ENCODE measurements at regions not wholly inside any gene's neighbourhood (a gene's known extent, or its start where the extent isn't known, plus 50 kb on each side); places are given as distances from the start of the nearest gene placed in this dataset.
"Not testable (repeated sequence)": the region's sequence is repeated elsewhere in the genome, so short reads cannot be mapped to it uniquely, and the experiment has no call there.

DNA sequence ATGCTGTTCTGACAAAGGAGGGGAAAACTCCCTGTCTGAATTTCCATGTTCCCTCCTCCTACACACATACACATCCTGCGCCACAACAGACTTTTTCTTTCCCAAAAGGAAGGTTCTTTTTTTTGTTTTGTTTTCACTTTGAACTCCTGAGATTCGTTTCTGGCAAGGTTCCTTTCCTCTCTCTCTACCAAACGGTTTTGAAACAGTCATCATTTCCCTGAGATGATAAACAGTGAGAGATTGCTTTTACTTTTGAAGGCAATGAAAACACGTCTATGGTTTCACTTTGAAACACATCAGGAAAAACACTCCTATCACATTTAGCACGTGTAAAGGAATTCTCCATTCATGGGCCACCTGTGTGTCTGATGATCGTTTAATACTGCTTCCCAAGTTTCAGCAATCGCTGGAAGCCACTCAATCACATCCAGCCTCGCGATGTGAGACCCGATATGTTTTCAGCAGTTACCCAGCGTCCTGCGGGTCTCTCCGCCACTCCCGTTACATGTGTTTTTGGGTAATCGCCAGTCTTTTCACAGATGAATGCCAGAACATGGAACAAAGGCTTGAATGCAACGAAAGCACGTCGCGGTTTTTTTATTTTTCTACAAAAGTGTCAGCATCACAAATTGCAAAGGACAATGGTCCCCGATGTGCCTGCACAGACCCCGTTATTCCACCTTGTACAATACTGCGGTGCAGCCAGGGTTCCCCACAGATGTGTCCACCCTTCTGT lies 62.8 kb upstream of the CUX1 start:
- TF ChIP-seq, protein P1, sequence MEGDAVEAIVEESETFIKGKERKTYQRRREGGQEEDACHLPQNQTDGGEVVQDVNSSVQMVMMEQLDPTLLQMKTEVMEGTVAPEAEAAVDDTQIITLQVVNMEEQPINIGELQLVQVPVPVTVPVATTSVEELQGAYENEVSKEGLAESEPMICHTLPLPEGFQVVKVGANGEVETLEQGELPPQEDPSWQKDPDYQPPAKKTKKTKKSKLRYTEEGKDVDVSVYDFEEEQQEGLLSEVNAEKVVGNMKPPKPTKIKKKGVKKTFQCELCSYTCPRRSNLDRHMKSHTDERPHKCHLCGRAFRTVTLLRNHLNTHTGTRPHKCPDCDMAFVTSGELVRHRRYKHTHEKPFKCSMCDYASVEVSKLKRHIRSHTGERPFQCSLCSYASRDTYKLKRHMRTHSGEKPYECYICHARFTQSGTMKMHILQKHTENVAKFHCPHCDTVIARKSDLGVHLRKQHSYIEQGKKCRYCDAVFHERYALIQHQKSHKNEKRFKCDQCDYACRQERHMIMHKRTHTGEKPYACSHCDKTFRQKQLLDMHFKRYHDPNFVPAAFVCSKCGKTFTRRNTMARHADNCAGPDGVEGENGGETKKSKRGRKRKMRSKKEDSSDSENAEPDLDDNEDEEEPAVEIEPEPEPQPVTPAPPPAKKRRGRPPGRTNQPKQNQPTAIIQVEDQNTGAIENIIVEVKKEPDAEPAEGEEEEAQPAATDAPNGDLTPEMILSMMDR (IDR thresholded peaks at IDR 0.05; ENCODE audit: low read depth, low read length) = no peak
- peak overlapping the region; percentile 66 for H3K4me3 ChIP-seq (ENCODE audit: low read depth, low read length)

GRCh38 chr7:101757879-101758278 lies 59.5 kb upstream of the CUX1 start:
- TF ChIP-seq, protein P1 (IDR thresholded peaks at IDR 0.05; ENCODE audit: low read depth, low read length) = no peak
- no peak overlapping the region for H3K4me3 ChIP-seq (ENCODE audit: low read depth, low read length)

DNA sequence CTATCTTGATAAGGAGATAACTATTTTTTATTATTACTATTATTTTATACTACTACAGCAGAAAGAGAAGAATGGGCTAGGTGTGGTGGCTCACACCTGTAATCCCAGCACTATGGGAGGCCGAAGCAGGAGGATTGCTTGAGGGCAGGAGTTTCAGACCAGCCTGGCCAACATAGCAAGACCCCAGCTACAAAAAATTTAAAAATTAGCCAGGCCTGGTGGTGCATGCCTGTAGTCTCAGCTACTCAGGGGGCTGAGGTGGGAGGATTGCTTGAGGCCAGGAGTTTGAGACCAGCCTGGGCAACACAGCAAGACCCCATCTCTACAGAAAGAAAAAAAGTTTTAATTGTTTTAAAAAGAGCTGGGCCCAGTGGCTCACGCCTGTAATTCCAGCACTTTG lies 58.9 kb upstream of the CUX1 start:
- not testable (repeated sequence) for H3K4me3 ChIP-seq (ENCODE audit: low read depth, low read length)

GRCh38 chr7:101764221-101764620 lies 53.2 kb upstream of the CUX1 start:
- TF ChIP-seq, protein P1 (IDR thresholded peaks at IDR 0.05; ENCODE audit: low read depth, low read length) = no peak
- no peak overlapping the region for H3K4me3 ChIP-seq (ENCODE audit: low read depth, low read length)

DNA sequence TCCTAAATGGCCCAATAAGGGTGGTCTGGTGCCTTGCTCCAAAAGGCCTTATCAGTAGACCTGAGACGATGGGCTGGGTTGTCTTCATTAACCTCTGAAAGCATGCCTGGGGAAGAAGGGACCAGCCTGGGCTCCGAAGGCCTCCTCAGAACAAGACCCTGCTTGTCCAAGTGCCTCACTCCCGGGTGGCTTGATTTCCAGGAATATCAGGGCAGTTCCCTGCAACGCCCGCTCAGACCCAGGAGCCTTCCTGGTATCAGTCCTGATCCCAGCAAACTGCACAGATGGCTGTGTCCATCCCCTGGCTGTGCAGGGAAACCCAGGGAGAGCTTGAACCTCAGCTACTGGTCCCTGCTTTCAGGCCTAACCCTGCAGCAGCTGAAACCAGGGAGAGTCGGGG lies 49.9 kb upstream of the CUX1 start:
- no peak overlapping the region for H3K4me3 ChIP-seq (ENCODE audit: low read depth, low read length)
- TF ChIP-seq, protein P1 (IDR thresholded peaks at IDR 0.05; ENCODE audit: low read depth, low read length) = no peak

Measured in WI38 (cell line).